SK-N-SH (cell line): ENCODE measurements at regions not wholly inside any gene's neighbourhood (a gene's known extent, or its start where the extent isn't known, plus 50 kb on each side); places are given as distances from the start of the nearest gene placed in this dataset.
"Not testable (repeated sequence)": the region's sequence is repeated elsewhere in the genome, so short reads cannot be mapped to it uniquely, and the experiment has no call there.

Experiments
- FOXM1 ChIP-seq: IDR thresholded peaks from 2 replicates; pipeline ENCODE4 v1.4.0; 2012; ENCODE audit warnings: low read depth, mild to moderate bottlenecking
- GABPA ChIP-seq: IDR thresholded peaks from 2 replicates; pipeline ENCODE4 v1.4.0; 2012; ENCODE audit warnings: low read depth, mild to moderate bottlenecking
- GATA2 ChIP-seq: sonication (generic); formaldehyde crosslinking; IDR thresholded peaks from 2 replicates; pipeline ENCODE4 v1.5.0; 2020; ENCODE audit warnings: mild to moderate bottlenecking, missing genetic modification reagents
- POLR2AphosphoS5 ChIP-seq: IDR thresholded peaks from 2 replicates; pipeline ENCODE4 v1.6.1; 2012; ENCODE audit warnings: low read depth, low read length
- RCOR1 ChIP-seq: fragments of 150-350 bp; IDR thresholded peaks from 2 replicates; pipeline ENCODE4 v1.6.1; 2017; ENCODE audit warnings: antibody characterized with exemption, low read length
- TAF1 ChIP-seq: IDR thresholded peaks from 2 replicates; pipeline ENCODE4 v1.6.1; 2012; ENCODE audit warnings: low read depth, mild to moderate bottlenecking, low read length, moderate library complexity, borderline replicate concordance
- TF ChIP-seq, protein P1 (sequence below): fragments of 200-600 bp; sonication (generic); IDR thresholded peaks from 2 replicates; pipeline ENCODE4 v1.6.1; 2017; ENCODE audit warnings: antibody characterized with exemption, mild to moderate bottlenecking, moderate library complexity

DNA sequence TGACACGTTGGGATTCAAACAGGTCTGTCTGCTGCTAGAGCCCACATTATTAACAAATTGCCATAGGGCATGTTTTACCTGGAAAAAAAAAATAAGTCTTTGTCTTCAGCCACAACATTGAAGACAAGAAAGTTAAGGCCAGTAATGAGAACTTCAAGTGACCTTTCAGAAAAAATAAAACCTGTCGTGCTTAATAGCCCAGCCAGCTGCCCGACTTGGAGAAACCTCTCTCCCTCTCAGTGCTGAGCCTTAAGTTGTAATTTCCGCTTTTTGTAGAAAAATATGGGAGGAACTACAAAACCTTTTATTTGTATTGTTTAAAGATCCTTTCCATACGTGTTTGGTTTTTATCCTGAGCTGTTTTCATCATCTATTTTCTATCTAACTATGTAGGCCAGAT is 454.3 kb upstream of the SLITRK6 start:
- not testable (repeated sequence) for TF ChIP-seq RCOR1, POLR2AphosphoS5, TAF1, FOXM1, GATA2, GABPA
- TF ChIP-seq, protein P1, sequence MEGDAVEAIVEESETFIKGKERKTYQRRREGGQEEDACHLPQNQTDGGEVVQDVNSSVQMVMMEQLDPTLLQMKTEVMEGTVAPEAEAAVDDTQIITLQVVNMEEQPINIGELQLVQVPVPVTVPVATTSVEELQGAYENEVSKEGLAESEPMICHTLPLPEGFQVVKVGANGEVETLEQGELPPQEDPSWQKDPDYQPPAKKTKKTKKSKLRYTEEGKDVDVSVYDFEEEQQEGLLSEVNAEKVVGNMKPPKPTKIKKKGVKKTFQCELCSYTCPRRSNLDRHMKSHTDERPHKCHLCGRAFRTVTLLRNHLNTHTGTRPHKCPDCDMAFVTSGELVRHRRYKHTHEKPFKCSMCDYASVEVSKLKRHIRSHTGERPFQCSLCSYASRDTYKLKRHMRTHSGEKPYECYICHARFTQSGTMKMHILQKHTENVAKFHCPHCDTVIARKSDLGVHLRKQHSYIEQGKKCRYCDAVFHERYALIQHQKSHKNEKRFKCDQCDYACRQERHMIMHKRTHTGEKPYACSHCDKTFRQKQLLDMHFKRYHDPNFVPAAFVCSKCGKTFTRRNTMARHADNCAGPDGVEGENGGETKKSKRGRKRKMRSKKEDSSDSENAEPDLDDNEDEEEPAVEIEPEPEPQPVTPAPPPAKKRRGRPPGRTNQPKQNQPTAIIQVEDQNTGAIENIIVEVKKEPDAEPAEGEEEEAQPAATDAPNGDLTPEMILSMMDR = not testable (repeated sequence)
